Activated CD4-positive, alpha-beta T cell treated with anti-CD3 and anti-CD28 coated beads, Interleukin-2, amount 10 ng/mL, durations not matched to agents 7 days and 5 days (primary cell): ENCODE measurements at regions not wholly inside any gene's neighbourhood (a gene's known extent, or its start where the extent isn't known, plus 50 kb on each side); places are given as distances from the start of the nearest gene placed in this dataset.

Experiments
- CTCF ChIA-PET: fragments of 350-600 bp; sonication (Branson Sonifier 250); formaldehyde crosslinking; loops from one replicate; lab custom pipeline; 2021; ENCODE audit warnings: antibody characterized with exemption; lab: Charles Lee
- POLR2A ChIA-PET: fragments of 350-600 bp; sonication (Branson Sonifier 250); formaldehyde crosslinking; loops from one replicate; lab custom pipeline; 2021; ENCODE audit warnings: antibody characterized with exemption; lab: Charles Lee
- DNase-seq: peaks from one replicate; pipeline ENCODE4 v3.0.0-alpha.2; 2020
- H3K27ac Mint-ChIP-seq: one replicate; pipeline ENCODE4 v1.8.0; 2021; ENCODE audit warnings: mild to moderate bottlenecking, moderate library complexity, mixed read lengths
- H3K27me3 Mint-ChIP-seq: one replicate; pipeline ENCODE4 v1.8.0; 2021; ENCODE audit warnings: mixed read lengths
- H3K36me3 Mint-ChIP-seq: one replicate; pipeline ENCODE4 v1.8.0; 2021; ENCODE audit warnings: low read depth, mixed read lengths
- H3K4me1 Mint-ChIP-seq: one replicate; pipeline ENCODE4 v1.8.0; 2021; ENCODE audit warnings: mixed read lengths
- H3K4me3 Mint-ChIP-seq: one replicate; pipeline ENCODE4 v1.8.0; 2021; ENCODE audit warnings: mild to moderate bottlenecking, moderate library complexity, mixed read lengths
- H3K9me3 Mint-ChIP-seq: one replicate; pipeline ENCODE4 v1.8.0; 2021; ENCODE audit warnings: mixed read lengths

GRCh38 chr13:111555268-111555808, 234.9 kb downstream of the TEX29 start:
- Mint-ChIP-seq H3K27ac (no peak overlapping the region), H3K36me3 (no peaks in the 10 kb centered on the region), H3K27me3 (no peaks in the 10 kb centered on the region), H3K4me3 (no peak overlapping the region), H3K4me1 (no peaks in the 10 kb centered on the region), H3K9me3 (no peaks in the 10 kb centered on the region)
- CTCF ChIA-PET: no interaction called here
- no peak for DNase-seq
- POLR2A ChIA-PET: no interaction called here

- ChIA-PET CTCF (no interaction called here), POLR2A (no interaction called here)
- Mint-ChIP-seq H3K27me3 (no peaks in the 10 kb centered on the region), H3K9me3 (no peaks in the 10 kb centered on the region), H3K36me3 (no peaks in the 10 kb centered on the region), H3K4me1 (no peaks in the 10 kb centered on the region), H3K27ac (no peak overlapping the region), H3K4me3 (no peak overlapping the region)
- DNase-seq: no peak
Observed at GRCh38 chr13:111555903-111556302, 235.5 kb downstream of the TEX29 start.

- H3K27me3 Mint-ChIP-seq: no peaks in the 10 kb centered on the region
- CTCF ChIA-PET: no interaction called here
- no peak overlapping the region for H3K27ac Mint-ChIP-seq
- POLR2A ChIA-PET: no interaction called here
- H3K4me1 Mint-ChIP-seq: no peaks in the 10 kb centered on the region
- DNase-seq: no peak
- no peaks in the 10 kb centered on the region for H3K9me3 Mint-ChIP-seq
- no peaks in the 10 kb centered on the region for H3K36me3 Mint-ChIP-seq
- H3K4me3 Mint-ChIP-seq: no peak overlapping the region
Observed at GRCh38 chr13:111556496-111556895, 236.1 kb downstream of the TEX29 start.

- CTCF ChIA-PET: no interaction called here
- no peak for DNase-seq
- Mint-ChIP-seq H3K27me3 (no peaks in the 10 kb centered on the region), H3K4me1 (no peaks in the 10 kb centered on the region), H3K27ac (no peak overlapping the region), H3K36me3 (no peaks in the 10 kb centered on the region), H3K9me3 (no peaks in the 10 kb centered on the region), H3K4me3 (no peak overlapping the region)
- POLR2A ChIA-PET: no interaction called here
Observed at GRCh38 chr13:111557921-111558699, 237.7 kb downstream of the TEX29 start.

GRCh38 chr13:111558700-111559088, 238.3 kb downstream of the TEX29 start:
- Mint-ChIP-seq H3K27ac (no peak overlapping the region), H3K4me3 (no peak overlapping the region), H3K36me3 (no peaks in the 10 kb centered on the region), H3K9me3 (no peaks in the 10 kb centered on the region), H3K27me3 (no peaks in the 10 kb centered on the region), H3K4me1 (no peaks in the 10 kb centered on the region)
- POLR2A ChIA-PET: no interaction called here
- CTCF ChIA-PET: no interaction called here
- DNase-seq: no peak

GRCh38 chr13:111559612-111560403, 239.4 kb downstream of the TEX29 start:
- no peak overlapping the region for H3K27ac Mint-ChIP-seq
- POLR2A ChIA-PET: no interaction called here
- no peaks in the 10 kb centered on the region for H3K36me3 Mint-ChIP-seq
- DNase-seq: no peak
- no peaks in the 10 kb centered on the region for H3K9me3 Mint-ChIP-seq
- H3K27me3 Mint-ChIP-seq: no peaks in the 10 kb centered on the region
- CTCF ChIA-PET: no interaction called here
- H3K4me3 Mint-ChIP-seq: no peak overlapping the region
- H3K4me1 Mint-ChIP-seq: no peaks in the 10 kb centered on the region

- H3K4me1 Mint-ChIP-seq: no peaks in the 10 kb centered on the region
- H3K27ac Mint-ChIP-seq: no peak overlapping the region
- DNase-seq: no peak
- H3K4me3 Mint-ChIP-seq: no peak overlapping the region
- H3K36me3 Mint-ChIP-seq: no peaks in the 10 kb centered on the region
- H3K9me3 Mint-ChIP-seq: no peaks in the 10 kb centered on the region
- CTCF ChIA-PET: no interaction called here
- POLR2A ChIA-PET: no interaction called here
- H3K27me3 Mint-ChIP-seq: no peaks in the 10 kb centered on the region
Observed at GRCh38 chr13:111561091-111561781, 240.8 kb downstream of the TEX29 start.

GRCh38 chr13:111562716-111563115, 242.3 kb downstream of the TEX29 start:
- Mint-ChIP-seq H3K27ac (peak overlapping the region; percentile 41), H3K36me3 (no peaks in the 10 kb centered on the region), H3K9me3 (no peaks in the 10 kb centered on the region), H3K4me3 (no peak overlapping the region), H3K27me3 (no peaks in the 10 kb centered on the region), H3K4me1 (no peaks in the 10 kb centered on the region)
- ChIA-PET POLR2A (no interaction called here), CTCF (no interaction called here)
- DNase-seq: no peak

GRCh38 chr13:111564606-111565005, 244.2 kb downstream of the TEX29 start:
- Mint-ChIP-seq H3K4me1 (no peaks in the 10 kb centered on the region), H3K27me3 (no peaks in the 10 kb centered on the region), H3K9me3 (no peaks in the 10 kb centered on the region), H3K36me3 (no peaks in the 10 kb centered on the region), H3K4me3 (no peak overlapping the region), H3K27ac (no peak overlapping the region)
- ChIA-PET CTCF (no interaction called here), POLR2A (no interaction called here)
- no peak for DNase-seq

- CTCF ChIA-PET: no interaction called here
- no peaks in the 10 kb centered on the region for H3K9me3 Mint-ChIP-seq
- no peaks in the 10 kb centered on the region for H3K36me3 Mint-ChIP-seq
- POLR2A ChIA-PET: no interaction called here
- no peak overlapping the region for H3K4me3 Mint-ChIP-seq
- H3K27me3 Mint-ChIP-seq: no peaks in the 10 kb centered on the region
- DNase-seq: no peak
- H3K4me1 Mint-ChIP-seq: no peaks in the 10 kb centered on the region
- no peak overlapping the region for H3K27ac Mint-ChIP-seq
Observed at GRCh38 chr13:111565400-111565799, 245.0 kb downstream of the TEX29 start.

GRCh38 chr13:111566567-111566966, 246.1 kb downstream of the TEX29 start:
- no peaks in the 10 kb centered on the region for H3K36me3 Mint-ChIP-seq
- H3K27ac Mint-ChIP-seq: no peak overlapping the region
- no peaks in the 10 kb centered on the region for H3K27me3 Mint-ChIP-seq
- no peak for DNase-seq
- CTCF ChIA-PET: interaction anchor here (1.1 kb wide), 1 partner anchor 28 kb away, joined by 3 read pairs; no protein-coding TSS in a partner anchor
- no peaks in the 10 kb centered on the region for H3K9me3 Mint-ChIP-seq
- no peak overlapping the region for H3K4me3 Mint-ChIP-seq
- no peaks in the 10 kb centered on the region for H3K4me1 Mint-ChIP-seq
- POLR2A ChIA-PET: no interaction called here

GRCh38 chr13:111567637-111568036, 247.2 kb downstream of the TEX29 start:
- ChIA-PET POLR2A (no interaction called here), CTCF (interaction anchor here (1.1 kb wide), 1 partner anchor 29 kb away, joined by 3 read pairs; no protein-coding TSS in a partner anchor)
- H3K9me3 Mint-ChIP-seq: peaks cover 2% of the 10 kb centered on the region
- no peak overlapping the region for H3K4me3 Mint-ChIP-seq
- no peaks in the 10 kb centered on the region for H3K27me3 Mint-ChIP-seq
- no peaks in the 10 kb centered on the region for H3K36me3 Mint-ChIP-seq
- H3K27ac Mint-ChIP-seq: no peak overlapping the region
- DNase-seq: no peak
- no peaks in the 10 kb centered on the region for H3K4me1 Mint-ChIP-seq

- ChIA-PET POLR2A (no interaction called here), CTCF (no interaction called here)
- Mint-ChIP-seq H3K27me3 (no peaks in the 10 kb centered on the region), H3K9me3 (peaks cover 2% of the 10 kb centered on the region), H3K4me3 (no peak overlapping the region), H3K4me1 (no peaks in the 10 kb centered on the region), H3K27ac (no peak overlapping the region), H3K36me3 (no peaks in the 10 kb centered on the region)
- no peak for DNase-seq
Observed at GRCh38 chr13:111568290-111568689, 247.8 kb downstream of the TEX29 start.
